Activated B cell treated with CpG ODN at 0.5 μM for 24 hours (primary cell): ENCODE measurements at regions not wholly inside any gene's neighbourhood (a gene's known extent, or its start where the extent isn't known, plus 50 kb on each side); places are given as distances from the start of the nearest gene placed in this dataset.

Source experiments
- ATAC-seq: fragments of 200-7000 bp; cut with Tn5 transposase; one replicate; pipeline ENCODE4 v1.10.0; 2021; ENCODE audit warnings: low read depth, mild to moderate bottlenecking, moderate library complexity
- CTCF ChIA-PET: fragments of 350-600 bp; sonication (Branson Sonifier 250); formaldehyde crosslinking; loops from one replicate; lab custom pipeline; 2021; ENCODE audit warnings: antibody characterized with exemption; lab: Charles Lee
- POLR2A ChIA-PET: fragments of 350-600 bp; sonication (Branson Sonifier 250); formaldehyde crosslinking; loops from one replicate; lab custom pipeline; 2021; ENCODE audit warnings: antibody characterized with exemption; lab: Charles Lee
- DNase-seq: peaks from one replicate; pipeline ENCODE4 v3.0.0; 2022
- H3K27ac Mint-ChIP-seq: one replicate; pipeline ENCODE4 v1.8.0; 2020; ENCODE audit warnings: mixed read lengths
- H3K27me3 Mint-ChIP-seq: one replicate; pipeline ENCODE4 v1.8.0; 2021; ENCODE audit warnings: mixed read lengths
- H3K36me3 Mint-ChIP-seq: one replicate; pipeline ENCODE4 v1.8.0; 2021; ENCODE audit warnings: low read depth, mixed read lengths
- H3K4me1 Mint-ChIP-seq: one replicate; pipeline ENCODE4 v1.8.0; 2021; ENCODE audit warnings: mixed read lengths
- H3K4me3 Mint-ChIP-seq: one replicate; pipeline ENCODE4 v1.8.0; 2020; ENCODE audit warnings: mild to moderate bottlenecking, mixed read lengths
- H3K9me3 Mint-ChIP-seq: one replicate; pipeline ENCODE4 v1.8.0; 2020; ENCODE audit warnings: mixed read lengths
- CTCF ChIP-seq: fragments of 200-600 bp; IDR thresholded peaks from one replicate; pipeline ENCODE4 v1.8.0; 2022; ENCODE audit warnings: antibody characterized with exemption, mild to moderate bottlenecking
- intact Hi-C: fragments of 100-400 bp; cut with micrococcal nuclease; formaldehyde crosslinking; loops from one replicate; pipeline ENCODE4 v1.15.1; 2024

GRCh38 chr5:58145397-58145934 lies 314.4 kb downstream of the PLK2 start:
- DNase-seq (no peak), ATAC-seq (no peak)
- TF ChIP-seq CTCF: no peak
- POLR2A ChIA-PET: no interaction called here
- Mint-ChIP-seq H3K27ac (no peak overlapping the region), H3K4me3 (no peak overlapping the region), H3K4me1 (no peaks in the 10 kb centered on the region), H3K9me3 (no peaks in the 10 kb centered on the region), H3K36me3 (no peaks in the 10 kb centered on the region), H3K27me3 (no peaks in the 10 kb centered on the region)
- intact Hi-C loops: no loop called here
- CTCF ChIA-PET: no interaction called here

DNA sequence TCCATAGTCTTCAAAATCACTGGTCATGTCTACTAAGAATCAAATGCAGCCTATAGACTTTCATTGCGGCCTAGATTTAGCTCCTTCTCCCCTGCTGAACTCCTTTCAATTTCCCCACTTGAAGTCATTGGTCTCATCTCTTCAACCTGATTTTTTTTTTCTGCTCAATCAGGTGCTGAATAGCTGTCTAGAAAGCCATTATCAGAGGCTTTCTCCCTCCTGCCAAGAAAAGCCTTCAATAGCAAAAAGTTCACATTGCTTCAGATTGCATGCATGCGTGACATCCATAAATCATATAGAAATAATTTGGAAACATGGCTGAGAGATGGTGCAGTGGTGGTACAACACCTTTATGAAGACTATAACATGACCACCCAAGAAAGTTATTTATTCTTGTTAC lies 316.2 kb downstream of the PLK2 start:
- ChIA-PET CTCF (no interaction called here), POLR2A (no interaction called here)
- intact Hi-C loops: no loop called here
- Mint-ChIP-seq H3K27ac (no peak overlapping the region), H3K4me3 (no peak overlapping the region), H3K27me3 (no peaks in the 10 kb centered on the region), H3K9me3 (no peaks in the 10 kb centered on the region), H3K4me1 (no peaks in the 10 kb centered on the region), H3K36me3 (no peaks in the 10 kb centered on the region)
- TF ChIP-seq CTCF: no peak
- ATAC-seq (no peak), DNase-seq (no peak)

- DNase-seq: no peak
- Mint-ChIP-seq H3K4me1 (no peaks in the 10 kb centered on the region), H3K36me3 (no peaks in the 10 kb centered on the region), H3K4me3 (no peak overlapping the region), H3K27me3 (no peaks in the 10 kb centered on the region), H3K9me3 (no peaks in the 10 kb centered on the region), H3K27ac (no peak overlapping the region)
- intact Hi-C loops: no loop called here
- CTCF ChIA-PET: no interaction called here
- ATAC-seq: no peak
- POLR2A ChIA-PET: no interaction called here
- TF ChIP-seq CTCF: no peak
These were observed 316.7 kb downstream of the PLK2 start for GRCh38 chr5:58143181-58143580.

DNA sequence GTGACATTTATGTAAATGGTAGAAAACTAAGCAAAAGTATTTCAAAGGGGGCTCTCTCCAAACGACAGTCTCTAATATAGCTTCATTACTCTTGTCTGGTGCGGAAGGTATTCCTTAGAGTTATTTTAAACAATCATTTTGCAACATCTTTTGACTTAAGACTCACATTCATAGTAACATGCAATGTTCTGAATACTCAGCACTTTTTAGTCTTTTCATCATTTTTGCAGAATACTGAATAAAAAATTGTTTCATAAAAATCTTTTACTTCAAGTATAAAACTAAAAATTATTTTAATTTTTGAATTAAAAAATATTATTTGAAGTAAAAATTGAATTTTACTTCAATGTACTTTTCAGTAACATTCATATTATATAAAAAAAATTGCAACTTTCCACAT lies 321.1 kb downstream of the PLK2 start:
- no peak for ATAC-seq
- intact Hi-C loops: no loop called here
- no peak for DNase-seq
- POLR2A ChIA-PET: no interaction called here
- TF ChIP-seq CTCF: no peak
- Mint-ChIP-seq H3K27ac (no peak overlapping the region), H3K4me3 (no peak overlapping the region), H3K27me3 (peaks cover 2% of the 10 kb centered on the region), H3K36me3 (no peaks in the 10 kb centered on the region), H3K9me3 (no peaks in the 10 kb centered on the region), H3K4me1 (no peaks in the 10 kb centered on the region)
- CTCF ChIA-PET: no interaction called here

- Mint-ChIP-seq H3K36me3 (no peaks in the 10 kb centered on the region), H3K4me1 (no peaks in the 10 kb centered on the region), H3K9me3 (no peaks in the 10 kb centered on the region), H3K27ac (no peak overlapping the region), H3K27me3 (peaks cover 2% of the 10 kb centered on the region), H3K4me3 (no peak overlapping the region)
- no peak for DNase-seq
- TF ChIP-seq CTCF: no peak
- ChIA-PET POLR2A (no interaction called here), CTCF (no interaction called here)
- intact Hi-C loops: no loop called here
- no peak for ATAC-seq
These were observed 323.5 kb downstream of the PLK2 start for GRCh38 chr5:58136406-58136805.
